HCT116 (cell line): ENCODE measurements at regions not wholly inside any gene's neighbourhood (a gene's known extent, or its start where the extent isn't known, plus 50 kb on each side); places are given as distances from the start of the nearest gene placed in this dataset.
"Not testable (repeated sequence)": the region's sequence is repeated elsewhere in the genome, so short reads cannot be mapped to it uniquely, and the experiment has no call there.

ENCODE experiments used
- CEBPB ChIP-seq: IDR thresholded peaks from 2 replicates; pipeline ENCODE4 v1.6.1; 2012; ENCODE audit warnings: low read depth
- MAX ChIP-seq: IDR thresholded peaks from 2 replicates; pipeline ENCODE4 v1.6.1; 2012
- POLR2A ChIP-seq: IDR thresholded peaks from 2 replicates; pipeline ENCODE4 v1.7.0; 2011; ENCODE audit warnings: borderline replicate concordance; ENCODE audit not compliant: insufficient read depth, insufficient read length; ENCODE audit errors: extremely low read depth
- REST ChIP-seq: IDR thresholded peaks from 2 replicates; pipeline ENCODE4 v1.6.1; 2012; ENCODE audit warnings: low read depth

- TF ChIP-seq REST, POLR2A, CEBPB, MAX: not testable (repeated sequence)
Observed at GRCh38 chr7:81843657-81844056, 73.8 kb upstream of the HGF start.
